T-cell (primary cell): ENCODE measurements at regions not wholly inside any gene's neighbourhood (a gene's known extent, or its start where the extent isn't known, plus 50 kb on each side); places are given as distances from the start of the nearest gene placed in this dataset.

Experiments used
- ATAC-seq, 4 experiments: fragments of 200-7000 bp in 3 of 4; fragments of 150-1000 bp in 1 of 4; cut with Tn5 transposase; replicated peaks in 1 of 4; 1 replicate in 3 of 4; 2 replicates in 1 of 4; pipeline ENCODE4 v1.10.0; 2021; ENCODE audit warnings: moderate library complexity in 3 of 4, mild to moderate bottlenecking in 2 of 4, moderate number of reproducible peaks in 1 of 4
- CTCF ChIA-PET, 2 donors: fragments of 300-600 bp; sonication (Branson Sonifier 250); formaldehyde crosslinking; loops; one replicate each; lab custom pipeline; 2022; ENCODE audit warnings: antibody characterized with exemption in 2 of 2; lab: Charles Lee
- POLR2A ChIA-PET, 2 donors: fragments of 300-600 bp; sonication (Branson Sonifier 250); formaldehyde crosslinking; loops; one replicate each; lab custom pipeline; 2022; ENCODE audit warnings: antibody characterized with exemption in 2 of 2; lab: Charles Lee
- DNase-seq, 35 experiments: peaks; one replicate each; pipeline versions ENCODE4 v3.0.0 to v3.0.0-alpha.2; 2013 to 2023
- H3K27ac ChIP-seq: one replicate; pipeline ENCODE4 v1.5.1; 2013; ENCODE audit warnings: low read length
- H3K27me3 ChIP-seq, 2 experiments: replicated peaks in 1 of 2; 1 replicate in 1 of 2; 2 replicates in 1 of 2; pipeline versions ENCODE4 v1.6.1 to v1.7.0; 2013; ENCODE audit warnings: low read length in 1 of 2, mixed read lengths in 1 of 2; ENCODE audit not compliant: control insufficient read depth in 2 of 2, insufficient read depth in 2 of 2; ENCODE audit errors: extremely low read depth in 1 of 2
- H3K36me3 ChIP-seq, 2 donors: 1 replicate in 1 of 2; 2 replicates in 1 of 2; pipeline versions ENCODE4 v1.6.1 to v1.7.0; 2013; ENCODE audit warnings: low read length in 1 of 2; ENCODE audit not compliant: control insufficient read depth in 2 of 2, insufficient read depth in 1 of 2; ENCODE audit errors: extremely low read depth in 1 of 2
- H3K4me1 ChIP-seq, 2 experiments: 1 replicate in 1 of 2; 2 replicates in 1 of 2; pipeline versions ENCODE4 v1.6.1 to v1.7.0; 2013; ENCODE audit warnings: low read length in 2 of 2, mixed read lengths in 1 of 2; ENCODE audit not compliant: insufficient read depth in 2 of 2, control insufficient read depth in 1 of 2; ENCODE audit errors: extremely low read depth in 1 of 2
- H3K4me3 ChIP-seq, 2 donors: 1 replicate in 1 of 2; 2 replicates in 1 of 2; pipeline versions ENCODE4 v1.5.1 to v1.7.0; 2013; ENCODE audit warnings: mild to moderate bottlenecking in 2 of 2, low read length in 1 of 2, moderate library complexity in 1 of 2; ENCODE audit not compliant: control insufficient read depth in 1 of 2; ENCODE audit errors: extremely low read depth in 1 of 2
- H3K9me3 ChIP-seq: 2 replicates; pipeline ENCODE4 v1.7.0; 2013
- H3K27ac Mint-ChIP-seq, 2 donors: one replicate each; pipeline ENCODE4 v1.8.0; 2020 to 2021; ENCODE audit warnings: mild to moderate bottlenecking in 2 of 2, mixed read lengths in 2 of 2
- H3K27me3 Mint-ChIP-seq, 2 donors: one replicate each; pipeline ENCODE4 v1.8.0; 2021 to 2022; ENCODE audit warnings: mixed read lengths in 2 of 2
- H3K36me3 Mint-ChIP-seq: one replicate; pipeline ENCODE4 v1.8.0; 2021; ENCODE audit warnings: mixed read lengths
- H3K4me1 Mint-ChIP-seq, 3 donors: one replicate each; pipeline ENCODE4 v1.8.0; 2020 to 2022; ENCODE audit warnings: mixed read lengths in 3 of 3, mild to moderate bottlenecking in 1 of 3
- H3K4me3 Mint-ChIP-seq, 3 donors: one replicate each; pipeline ENCODE4 v1.8.0; 2020 to 2022; ENCODE audit warnings: mild to moderate bottlenecking in 3 of 3, mixed read lengths in 3 of 3, moderate library complexity in 3 of 3
- H3K9me3 Mint-ChIP-seq, 3 donors: one replicate each; pipeline ENCODE4 v1.8.0; 2020 to 2022; ENCODE audit warnings: mixed read lengths in 3 of 3
- WGBS: methylation state at CpG from one replicate; pipeline ENCODE4 v1.1.5; 2013; ENCODE audit warnings: missing lambda C conversion rate; ENCODE audit not compliant: insufficient coverage; 5-methylcytosine and 5-hydroxymethylcytosine counted together

GRCh38 chr4:56229947-56230346 is 157.3 kb downstream of the AASDH start:
- Histone ChIP-seq H3K27ac (no peak overlapping the region), H3K4me1 (no peaks in the 10 kb centered on the region), H3K9me3 (no peaks in the 10 kb centered on the region), H3K27me3 (peaks cover 0 to 2% of the 10 kb centered on the region in 2 experiments), H3K36me3 (no peaks in the 10 kb centered on the region), H3K4me3 (no peak overlapping the region)
- H3K36me3 Mint-ChIP-seq: no peaks in the 10 kb centered on the region
- WGBS: 0% methylated on average over 1 of the region's 1 CpG
- H3K4me3 Mint-ChIP-seq: no peak overlapping the region
- DNase-seq (no peak), ATAC-seq (no peak)
- peaks cover 3 to 12% of the 10 kb centered on the region in 2 donors for H3K27me3 Mint-ChIP-seq
- H3K27ac Mint-ChIP-seq: no peak overlapping the region
- CTCF ChIA-PET: no interaction called here
- peaks cover 3 to 15% (median 7%) of the 10 kb centered on the region in 3 donors for H3K9me3 Mint-ChIP-seq
- H3K4me1 Mint-ChIP-seq: peaks cover 7 to 9% (median 8%) of the 10 kb centered on the region in 3 donors
- POLR2A ChIA-PET: no interaction called here

- CTCF ChIA-PET: no interaction called here
- H3K4me3 Mint-ChIP-seq: no peak overlapping the region
- peaks cover 7 to 9% (median 8%) of the 10 kb centered on the region in 3 donors for H3K4me1 Mint-ChIP-seq
- H3K27ac Mint-ChIP-seq: no peak overlapping the region
- H3K9me3 Mint-ChIP-seq: peaks cover 3 to 14% (median 7%) of the 10 kb centered on the region in 3 donors
- POLR2A ChIA-PET: no interaction called here
- no peak for DNase-seq
- no peak overlapping the region for H3K4me3 ChIP-seq
- H3K4me1 ChIP-seq: no peaks in the 10 kb centered on the region
- no peak for ATAC-seq
- peaks cover 0 to 12% of the 10 kb centered on the region in 2 donors for H3K27me3 Mint-ChIP-seq
- H3K36me3 Mint-ChIP-seq: no peaks in the 10 kb centered on the region
- no peaks in the 10 kb centered on the region for H3K36me3 ChIP-seq
- H3K9me3 ChIP-seq: no peaks in the 10 kb centered on the region
- peaks cover 0 to 2% of the 10 kb centered on the region in 2 experiments for H3K27me3 ChIP-seq
- WGBS: 72% methylated on average over 6 of the region's 6 CpGs
- no peak overlapping the region for H3K27ac ChIP-seq
These were observed 159.9 kb downstream of the AASDH start for GRCh38 chr4:56227301-56227835.

- no peak for ATAC-seq
- peaks cover 0 to 5% of the 10 kb centered on the region in 2 donors for H3K27me3 Mint-ChIP-seq
- POLR2A ChIA-PET: no interaction called here
- WGBS: 100% methylated on average over 1 of the region's 2 CpGs
- peaks cover 0 to 2% of the 10 kb centered on the region in 2 experiments for H3K27me3 ChIP-seq
- no peak overlapping the region for H3K4me3 Mint-ChIP-seq
- no peak for DNase-seq
- CTCF ChIA-PET: no interaction called here
- H3K4me1 Mint-ChIP-seq: peaks cover 7 to 9% (median 8%) of the 10 kb centered on the region in 3 donors
- H3K9me3 Mint-ChIP-seq: peaks cover 0 to 7% (median 0%) of the 10 kb centered on the region in 3 donors
- no peaks in the 10 kb centered on the region for H3K36me3 ChIP-seq
- H3K36me3 Mint-ChIP-seq: no peaks in the 10 kb centered on the region
- H3K27ac Mint-ChIP-seq: no peak overlapping the region
- no peaks in the 10 kb centered on the region for H3K4me1 ChIP-seq
- no peak overlapping the region for H3K4me3 ChIP-seq
- H3K27ac ChIP-seq: no peak overlapping the region
- no peaks in the 10 kb centered on the region for H3K9me3 ChIP-seq
These were observed 160.7 kb downstream of the AASDH start for GRCh38 chr4:56226579-56226978.

- Histone ChIP-seq H3K36me3 (no peaks in the 10 kb centered on the region), H3K27me3 (peaks cover 0 to 2% of the 10 kb centered on the region in 2 experiments), H3K4me1 (no peaks in the 10 kb centered on the region), H3K4me3 (no peak overlapping the region), H3K27ac (no peak overlapping the region), H3K9me3 (no peaks in the 10 kb centered on the region)
- DNase-seq: no peak
- CTCF ChIA-PET: no interaction called here
- Mint-ChIP-seq H3K4me3 (no peak overlapping the region), H3K27ac (no peak overlapping the region), H3K27me3 (peaks cover 0 to 10% of the 10 kb centered on the region in 2 donors), H3K4me1 (peaks cover 0 to 2% (median under 1%) of the 10 kb centered on the region in 3 donors), H3K9me3 (peaks cover 0 to 7% (median 0%) of the 10 kb centered on the region in 3 donors), H3K36me3 (no peaks in the 10 kb centered on the region)
- no CpG with 5 or more reads among the region's 1 CpG for WGBS
- POLR2A ChIA-PET: no interaction called here
- ATAC-seq: no peak
These were observed 162.7 kb downstream of the AASDH start for GRCh38 chr4:56224641-56225040.

GRCh38 chr4:56222514-56222913 is 164.8 kb downstream of the AASDH start:
- H3K36me3 ChIP-seq: no peaks in the 10 kb centered on the region
- H3K4me3 ChIP-seq: no peak overlapping the region
- ChIA-PET CTCF (no interaction called here), POLR2A (no interaction called here)
- no peaks in the 10 kb centered on the region for H3K9me3 ChIP-seq
- H3K4me1 ChIP-seq: no peaks in the 10 kb centered on the region
- no peak for ATAC-seq
- Mint-ChIP-seq H3K4me1 (no peaks in the 10 kb centered on the region), H3K9me3 (no peaks in the 10 kb centered on the region), H3K4me3 (no peak overlapping the region), H3K27me3 (peaks cover 1 to 8% of the 10 kb centered on the region in 2 donors), H3K36me3 (no peaks in the 10 kb centered on the region), H3K27ac (no peak overlapping the region)
- no peak for DNase-seq
- 60% methylated on average over 1 of the region's 6 CpGs for WGBS
- no peaks in the 10 kb centered on the region for H3K27me3 ChIP-seq
- H3K27ac ChIP-seq: no peak overlapping the region

- H3K9me3 ChIP-seq: no peaks in the 10 kb centered on the region
These were observed 167.0 kb downstream of the AASDH start for GRCh38 chr4:56220261-56220660.

GRCh38 chr4:56219447-56219846 is 167.8 kb downstream of the AASDH start:
- H3K9me3 Mint-ChIP-seq: no peaks in the 10 kb centered on the region

More at GRCh38 chr4:56220261-56220660, 167.0 kb downstream of the AASDH start:
- POLR2A ChIA-PET: no interaction called here
- Mint-ChIP-seq H3K36me3 (no peaks in the 10 kb centered on the region), H3K4me3 (no peak overlapping the region), H3K27me3 (peaks cover 4 to 11% of the 10 kb centered on the region in 2 donors), H3K4me1 (no peaks in the 10 kb centered on the region), H3K9me3 (no peaks in the 10 kb centered on the region), H3K27ac (no peak overlapping the region)
- no peaks in the 10 kb centered on the region for H3K4me1 ChIP-seq
- CTCF ChIA-PET: no interaction called here
- DNase-seq: no peak
- no peaks in the 10 kb centered on the region for H3K36me3 ChIP-seq
- ATAC-seq: no peak
- H3K27ac ChIP-seq: no peak overlapping the region
- H3K4me3 ChIP-seq: no peak overlapping the region
- WGBS: no CpG with 5 or more reads among the region's 3 CpGs
- H3K27me3 ChIP-seq: no peaks in the 10 kb centered on the region

More at GRCh38 chr4:56219447-56219846, 167.8 kb downstream of the AASDH start:
- Histone ChIP-seq H3K36me3 (no peaks in the 10 kb centered on the region), H3K4me3 (no peak overlapping the region), H3K27me3 (no peaks in the 10 kb centered on the region), H3K27ac (no peak overlapping the region), H3K9me3 (no peaks in the 10 kb centered on the region), H3K4me1 (no peaks in the 10 kb centered on the region)
- no peak for ATAC-seq
- WGBS: 14% methylated on average over 1 of the region's 3 CpGs
- CTCF ChIA-PET: no interaction called here
- no peak for DNase-seq
- H3K4me1 Mint-ChIP-seq: no peaks in the 10 kb centered on the region
- POLR2A ChIA-PET: no interaction called here
- no peak overlapping the region for H3K27ac Mint-ChIP-seq
- peaks cover 4 to 11% of the 10 kb centered on the region in 2 donors for H3K27me3 Mint-ChIP-seq
- H3K4me3 Mint-ChIP-seq: no peak overlapping the region
- no peaks in the 10 kb centered on the region for H3K36me3 Mint-ChIP-seq
